DOHH2 (cell line): ENCODE measurements at regions not wholly inside any gene's neighbourhood (a gene's known extent, or its start where the extent isn't known, plus 50 kb on each side); places are given as distances from the start of the nearest gene placed in this dataset.

Experiments used
- H3F3A ChIP-seq: fragments of 200-600 bp; sonication (generic), shearing (Covaris generic); 2 replicates; pipeline ENCODE4 v1.6.0; 2016; ENCODE audit warnings: antibody characterized with exemption, mild to moderate bottlenecking; ENCODE audit not compliant: control insufficient read depth, insufficient read depth
- H3K27ac ChIP-seq: fragments of 200-600 bp; sonication (generic); 2 replicates; pipeline ENCODE4 v1.5.1; 2014; ENCODE audit warnings: low read depth, mild to moderate bottlenecking, low read length, moderate library complexity
- H3K27me3 ChIP-seq: fragments of 200-600 bp; sonication (generic); 2 replicates; pipeline ENCODE4 v1.6.1; 2014; ENCODE audit warnings: mild to moderate bottlenecking, low read length, mixed read lengths; ENCODE audit not compliant: control insufficient read depth
- H3K36me3 ChIP-seq: fragments of 200-600 bp; sonication (generic); 2 replicates; pipeline ENCODE4 v1.6.1; 2014; ENCODE audit warnings: mild to moderate bottlenecking, low read length, moderate library complexity, mixed read lengths; ENCODE audit not compliant: control insufficient read depth
- H3K4me1 ChIP-seq: fragments of 200-600 bp; sonication (generic); 2 replicates; pipeline ENCODE4 v1.6.1; 2014; ENCODE audit warnings: mild to moderate bottlenecking, low read length, mixed read lengths; ENCODE audit not compliant: control insufficient read depth
- H3K4me2 ChIP-seq: fragments of 200-600 bp; sonication (generic); 2 replicates; pipeline ENCODE4 v1.6.0; 2014; ENCODE audit warnings: mild to moderate bottlenecking, low read length, moderate library complexity
- H3K4me3 ChIP-seq: fragments of 200-600 bp; sonication (generic); 2 replicates; pipeline ENCODE4 v1.5.1; 2014; ENCODE audit warnings: mild to moderate bottlenecking, low read length, mixed read lengths
- H3K79me2 ChIP-seq: fragments of 200-600 bp; sonication (generic); 2 replicates; pipeline ENCODE4 v1.6.1; 2014; ENCODE audit warnings: mild to moderate bottlenecking, low read length, mixed read lengths; ENCODE audit not compliant: control insufficient read depth
- H3K9me2 ChIP-seq: fragments of 200-600 bp; sonication (generic); replicated peaks from 2 replicates; pipeline ENCODE4 v1.6.1; 2014; ENCODE audit warnings: mild to moderate bottlenecking, low read length, mixed read lengths; ENCODE audit not compliant: control insufficient read depth
- H3K9me3 ChIP-seq: fragments of 200-600 bp; sonication (generic); 2 replicates; pipeline ENCODE4 v1.6.1; 2014; ENCODE audit warnings: antibody characterized with exemption, low read length, mixed read lengths; ENCODE audit not compliant: control insufficient read depth, insufficient read depth
- H4K20me1 ChIP-seq: fragments of 200-600 bp; sonication (generic); 2 replicates; pipeline ENCODE4 v1.6.0; 2014; ENCODE audit warnings: low read depth, mild to moderate bottlenecking, antibody characterized with exemption, low read length, moderate library complexity; ENCODE audit not compliant: control insufficient read depth, insufficient read depth
- CTCF ChIP-seq: fragments of 200-600 bp; sonication (generic); IDR thresholded peaks from one replicate; pipeline ENCODE4 v1.5.1; 2014; ENCODE audit warnings: antibody characterized with exemption, mild to moderate bottlenecking, low read depth, low read length; ENCODE audit not compliant: poor library complexity, severe bottlenecking
- EZH2phosphoT487 ChIP-seq: fragments of 200-600 bp; sonication (generic); IDR thresholded peaks from 2 replicates; pipeline ENCODE4 v1.6.1; 2017; ENCODE audit warnings: borderline replicate concordance, mild to moderate bottlenecking, antibody characterized with exemption, low read length, moderate library complexity, mixed read lengths

- no peaks in the 10 kb centered on the region for H3K9me2 ChIP-seq
- TF ChIP-seq EZH2phosphoT487 (no peak), CTCF (no peak)
- H3K79me2 ChIP-seq = no peaks in the 10 kb centered on the region
- no peak overlapping the region for H3K27ac ChIP-seq
- H3K4me3 ChIP-seq = no peak overlapping the region
- H3F3A ChIP-seq = no peaks in the 10 kb centered on the region
- no peaks in the 10 kb centered on the region for H4K20me1 ChIP-seq
- no peak overlapping the region for H3K4me2 ChIP-seq
- H3K9me3 ChIP-seq = no peaks in the 10 kb centered on the region
- H3K4me1 ChIP-seq = no peaks in the 10 kb centered on the region
- H3K27me3 ChIP-seq = 0 out of 2 replicates have a peak, but pooled peaks cover 2% of the 10 kb centered on the region
- H3K36me3 ChIP-seq = no peaks in the 10 kb centered on the region
These were observed 224.8 kb downstream of the TFAP2A start for GRCh38 chr6:10190042-10190441.

- Histone ChIP-seq H3F3A (no peaks in the 10 kb centered on the region), H3K4me3 (no peak overlapping the region), H3K9me3 (no peaks in the 10 kb centered on the region), H3K4me2 (no peak overlapping the region), H3K36me3 (no peaks in the 10 kb centered on the region), H3K9me2 (no peaks in the 10 kb centered on the region), H3K27me3 (no peaks in the 10 kb centered on the region), H3K27ac (no peak overlapping the region), H4K20me1 (no peaks in the 10 kb centered on the region), H3K4me1 (no peaks in the 10 kb centered on the region), H3K79me2 (no peaks in the 10 kb centered on the region)
- no peak for TF ChIP-seq CTCF
- TF ChIP-seq EZH2phosphoT487 = no peak
These were observed 230.3 kb downstream of the TFAP2A start for GRCh38 chr6:10184371-10185227.

GRCh38 chr6:10180138-10181074 lies 234.5 kb downstream of the TFAP2A start:
- Histone ChIP-seq H3K4me3 (no peak overlapping the region), H3K4me2 (no peak overlapping the region), H3K36me3 (no peaks in the 10 kb centered on the region), H3K9me2 (no peaks in the 10 kb centered on the region), H3K4me1 (no peaks in the 10 kb centered on the region), H3K27ac (no peak overlapping the region), H3K27me3 (no peaks in the 10 kb centered on the region), H3K9me3 (no peaks in the 10 kb centered on the region), H3K79me2 (no peaks in the 10 kb centered on the region), H3F3A (no peaks in the 10 kb centered on the region), H4K20me1 (no peaks in the 10 kb centered on the region)
- TF ChIP-seq EZH2phosphoT487 (no peak), CTCF (no peak)
